Kidney (tissue), 13 donors: ENCODE measurements at regions not wholly inside any gene's neighbourhood (a gene's known extent, or its start where the extent isn't known, plus 50 kb on each side); places are given as distances from the start of the nearest gene placed in this dataset.

Experiments used
- DNase-seq, 5 donors: peaks; one replicate each; pipeline ENCODE4 v3.0.0-alpha.2; 2013 to 2020
- FAIRE-seq: peaks from 2 replicates; lab custom pipeline; 2012; peaks lifted over from hg19 to GRCh38; lab: Jason Lieb, UNC
- H3K27ac ChIP-seq, 2 donors: one replicate each; pipeline ENCODE4 v1.7.0; 2013; ENCODE audit warnings: low read depth in 2 of 2, low read length in 2 of 2, inconsistent platforms in 1 of 2
- H3K27me3 ChIP-seq: one replicate; pipeline ENCODE4 v1.7.1; 2013; ENCODE audit warnings: low read length, inconsistent platforms; ENCODE audit not compliant: control insufficient read depth, insufficient read depth
- H3K36me3 ChIP-seq, 3 donors: one replicate each; pipeline versions ENCODE4 v1.7.0 to v1.7.1; 2013; ENCODE audit warnings: low read length in 3 of 3, control low read depth in 1 of 3, inconsistent platforms in 1 of 3; ENCODE audit not compliant: insufficient read depth in 3 of 3, control insufficient read depth in 2 of 3
- H3K4me1 ChIP-seq, 3 donors: one replicate each; pipeline versions ENCODE4 v1.7.0 to v1.7.1; 2013; ENCODE audit warnings: low read length in 3 of 3, inconsistent platforms in 1 of 3, low read depth in 1 of 3; ENCODE audit not compliant: control insufficient read depth in 2 of 3, insufficient read depth in 2 of 3
- H3K4me3 ChIP-seq, 3 donors: one replicate each; pipeline versions ENCODE4 v1.7.0 to v1.8.1; 2013; ENCODE audit warnings: low read length in 3 of 3, control low read depth in 1 of 3, inconsistent platforms in 1 of 3
- H3K9ac ChIP-seq, 3 donors: one replicate each; pipeline versions ENCODE4 v1.7.0 to v1.7.1; 2013; ENCODE audit warnings: low read length in 3 of 3, control low read depth in 1 of 3, inconsistent platforms in 1 of 3
- H3K9me3 ChIP-seq, 3 donors: one replicate each; pipeline versions ENCODE4 v1.7.0 to v1.7.1; 2013; ENCODE audit warnings: low read length in 3 of 3, control low read depth in 1 of 3, inconsistent platforms in 1 of 3; ENCODE audit not compliant: control insufficient read depth in 2 of 3, insufficient read depth in 1 of 3
- intact Hi-C: fragments of 100-400 bp; cut with DNase I; formaldehyde crosslinking; loops from one replicate; pipeline ENCODE4 v1.11.1; 2022
- TF ChIP-seq, protein P1 (sequence below): IDR thresholded peaks from 3 replicates; pipeline ENCODE4 v1.5.1; 2012; ENCODE audit warnings: mild to moderate bottlenecking, moderate library complexity, borderline replicate concordance; ENCODE audit not compliant: insufficient read depth; ENCODE audit errors: extremely low read depth
- donor health status: control.
- donor health status: control.
- donor health status: control.
- donor health status: control.
- donor health status: control.
- donor health status: DM: yes; HTN: yes; CAD: no.
- donor health status: Normal renal cell carcinoma (clear cell type).

DNA sequence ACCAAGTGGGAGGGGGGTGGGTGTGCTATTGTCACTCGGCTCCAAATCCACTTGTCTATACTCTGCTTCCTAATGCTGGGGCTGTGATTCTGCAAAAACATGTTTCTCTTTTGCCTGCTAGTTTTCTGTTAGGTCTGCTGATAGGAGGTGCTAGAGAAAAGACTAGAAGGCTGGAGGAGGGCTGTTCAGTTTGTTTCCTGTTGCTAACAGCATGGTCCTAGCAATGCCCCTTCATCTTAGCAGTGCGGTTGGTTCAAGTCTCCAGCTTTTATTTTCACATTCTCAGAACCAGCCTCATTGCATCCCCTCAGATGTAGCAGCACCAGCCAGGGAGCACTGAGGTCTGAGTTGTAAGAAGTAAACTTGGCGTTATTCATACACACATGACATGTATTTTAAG is 310.2 kb downstream of the YTHDC2 start:
- no peaks in the 10 kb centered on the region for H3K36me3 ChIP-seq
- no peak overlapping the region for H3K4me3 ChIP-seq
- no peaks in the 10 kb centered on the region for H3K4me1 ChIP-seq
- FAIRE-seq (no peak), DNase-seq (peak in 1 of 5 donors; percentile 48)
- H3K27ac ChIP-seq, result no peak overlapping the region
- no peaks in the 10 kb centered on the region for H3K9me3 ChIP-seq
- H3K9ac ChIP-seq, result no peak overlapping the region
- no peaks in the 10 kb centered on the region for H3K27me3 ChIP-seq
- intact Hi-C loops, result no loop called here
- TF ChIP-seq, protein P1, sequence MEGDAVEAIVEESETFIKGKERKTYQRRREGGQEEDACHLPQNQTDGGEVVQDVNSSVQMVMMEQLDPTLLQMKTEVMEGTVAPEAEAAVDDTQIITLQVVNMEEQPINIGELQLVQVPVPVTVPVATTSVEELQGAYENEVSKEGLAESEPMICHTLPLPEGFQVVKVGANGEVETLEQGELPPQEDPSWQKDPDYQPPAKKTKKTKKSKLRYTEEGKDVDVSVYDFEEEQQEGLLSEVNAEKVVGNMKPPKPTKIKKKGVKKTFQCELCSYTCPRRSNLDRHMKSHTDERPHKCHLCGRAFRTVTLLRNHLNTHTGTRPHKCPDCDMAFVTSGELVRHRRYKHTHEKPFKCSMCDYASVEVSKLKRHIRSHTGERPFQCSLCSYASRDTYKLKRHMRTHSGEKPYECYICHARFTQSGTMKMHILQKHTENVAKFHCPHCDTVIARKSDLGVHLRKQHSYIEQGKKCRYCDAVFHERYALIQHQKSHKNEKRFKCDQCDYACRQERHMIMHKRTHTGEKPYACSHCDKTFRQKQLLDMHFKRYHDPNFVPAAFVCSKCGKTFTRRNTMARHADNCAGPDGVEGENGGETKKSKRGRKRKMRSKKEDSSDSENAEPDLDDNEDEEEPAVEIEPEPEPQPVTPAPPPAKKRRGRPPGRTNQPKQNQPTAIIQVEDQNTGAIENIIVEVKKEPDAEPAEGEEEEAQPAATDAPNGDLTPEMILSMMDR, result no peak

DNA sequence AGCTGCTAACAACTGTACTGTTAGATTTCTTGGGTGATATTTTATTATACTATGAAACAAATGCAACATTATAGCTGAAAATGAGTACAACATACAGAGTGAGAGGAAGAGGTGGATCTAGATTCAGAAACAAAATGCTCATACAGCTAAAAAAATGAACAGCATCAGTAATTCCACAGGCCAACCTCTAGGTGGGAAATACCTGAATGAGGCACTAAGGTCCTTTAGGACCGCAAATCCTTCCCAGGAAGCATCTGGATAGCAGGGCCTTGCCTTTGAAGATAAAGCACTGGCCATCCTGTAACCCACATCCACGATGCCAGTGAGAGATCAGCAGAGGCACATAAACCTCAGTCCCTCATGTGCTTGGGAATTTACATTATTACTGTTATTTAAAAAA is 310.8 kb downstream of the YTHDC2 start:
- FAIRE-seq, result no peak
- Histone ChIP-seq H3K4me1 (no peaks in the 10 kb centered on the region), H3K27ac (no peak overlapping the region), H3K27me3 (no peaks in the 10 kb centered on the region), H3K4me3 (no peak overlapping the region), H3K36me3 (no peaks in the 10 kb centered on the region), H3K9me3 (no peaks in the 10 kb centered on the region), H3K9ac (no peak overlapping the region)
- intact Hi-C loops, result no loop called here
- TF ChIP-seq, protein P1, result no peak
- no peak for DNase-seq

DNA sequence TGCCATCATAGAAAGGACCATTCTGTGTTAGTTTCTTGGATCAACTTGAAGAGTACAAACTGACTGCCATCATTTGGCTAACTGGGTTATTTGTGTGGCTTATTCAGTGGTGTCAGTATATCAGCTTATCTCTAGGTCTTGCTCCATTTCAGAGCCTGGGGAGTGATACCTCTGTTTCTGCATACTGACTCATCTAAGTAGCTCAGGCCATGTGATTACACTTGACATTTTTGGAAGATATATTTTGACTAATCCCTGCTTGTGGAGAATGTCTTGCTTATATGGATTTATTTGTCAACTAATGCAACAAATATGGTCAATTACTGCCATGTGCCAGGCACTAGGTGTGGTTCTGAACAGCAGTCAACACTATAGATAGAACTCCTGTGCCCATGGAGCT is 311.7 kb downstream of the YTHDC2 start:
- Histone ChIP-seq H3K9ac (no peak overlapping the region), H3K27ac (no peak overlapping the region), H3K4me3 (no peak overlapping the region), H3K27me3 (no peaks in the 10 kb centered on the region), H3K4me1 (no peaks in the 10 kb centered on the region), H3K36me3 (no peaks in the 10 kb centered on the region), H3K9me3 (no peaks in the 10 kb centered on the region)
- no peak for DNase-seq
- no peak for FAIRE-seq
- intact Hi-C loops, result no loop called here
- TF ChIP-seq, protein P1, result no peak

DNA sequence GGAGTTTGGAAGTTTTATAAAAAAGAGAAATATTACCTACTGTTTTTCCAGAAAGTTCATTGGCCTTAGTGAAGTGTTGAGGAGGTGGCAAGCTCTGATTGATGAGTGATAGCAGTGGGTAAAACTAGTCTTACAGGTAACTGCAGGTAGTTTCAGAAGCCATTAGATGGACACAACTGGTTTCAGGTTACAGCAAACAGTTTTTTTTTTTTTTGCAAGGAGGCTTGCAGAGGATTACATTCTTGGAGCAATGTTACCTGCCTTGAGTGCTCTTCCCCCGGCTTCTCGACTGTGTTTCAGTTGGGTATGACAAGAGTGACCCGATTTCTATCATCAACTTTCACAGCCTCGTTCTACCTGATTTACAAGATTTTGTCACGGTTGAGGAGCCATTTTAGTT is 333.4 kb downstream of the YTHDC2 start:
- Histone ChIP-seq H3K27ac (no peak overlapping the region), H3K4me3 (no peak overlapping the region), H3K27me3 (no peaks in the 10 kb centered on the region), H3K36me3 (no peaks in the 10 kb centered on the region), H3K9ac (no peak overlapping the region), H3K4me1 (no peaks in the 10 kb centered on the region), H3K9me3 (no peaks in the 10 kb centered on the region)
- no peak for DNase-seq
- no peak for FAIRE-seq
- TF ChIP-seq, protein P1, result no peak
- intact Hi-C loops, result no loop called here
